PFSK-1 (cell line): ENCODE measurements at regions not wholly inside any gene's neighbourhood (a gene's known extent, or its start where the extent isn't known, plus 50 kb on each side); places are given as distances from the start of the nearest gene placed in this dataset.

Experiments
- FOXP2 ChIP-seq: optimal IDR thresholded peaks from 2 replicates; pipeline ENCODE3; 2011; ENCODE audit warnings: borderline replicate concordance, control low read depth, inconsistent platforms; ENCODE audit not compliant: insufficient read depth; ENCODE audit errors: extremely low read length, extremely low read depth
- POLR2AphosphoS5 ChIP-seq: IDR thresholded peaks from 2 replicates; pipeline ENCODE4 v1.6.1; 2012; ENCODE audit warnings: low read depth, mild to moderate bottlenecking, control low read depth, low read length, moderate library complexity
- SIN3A ChIP-seq: IDR thresholded peaks from 2 replicates; pipeline ENCODE4 v1.6.1; 2012; ENCODE audit warnings: mild to moderate bottlenecking, low read length, moderate library complexity, borderline replicate concordance; ENCODE audit not compliant: insufficient read depth
- TAF1 ChIP-seq: IDR thresholded peaks from 2 replicates; pipeline ENCODE4 v1.6.1; 2012; ENCODE audit warnings: low read length, control low read depth, borderline replicate concordance; ENCODE audit not compliant: insufficient read depth
- TF ChIP-seq, protein P1 (sequence below), 2 experiments: IDR thresholded peaks; 2 replicates each; pipeline versions ENCODE4 v1.6.1 to v1.8.0; 2011 to 2012; ENCODE audit warnings: low read depth in 2 of 2, low read length in 2 of 2, control low read depth in 1 of 2, inconsistent platforms in 1 of 2, mild to moderate bottlenecking in 1 of 2, moderate library complexity in 1 of 2; ENCODE audit not compliant: insufficient read depth in 1 of 2

DNA sequence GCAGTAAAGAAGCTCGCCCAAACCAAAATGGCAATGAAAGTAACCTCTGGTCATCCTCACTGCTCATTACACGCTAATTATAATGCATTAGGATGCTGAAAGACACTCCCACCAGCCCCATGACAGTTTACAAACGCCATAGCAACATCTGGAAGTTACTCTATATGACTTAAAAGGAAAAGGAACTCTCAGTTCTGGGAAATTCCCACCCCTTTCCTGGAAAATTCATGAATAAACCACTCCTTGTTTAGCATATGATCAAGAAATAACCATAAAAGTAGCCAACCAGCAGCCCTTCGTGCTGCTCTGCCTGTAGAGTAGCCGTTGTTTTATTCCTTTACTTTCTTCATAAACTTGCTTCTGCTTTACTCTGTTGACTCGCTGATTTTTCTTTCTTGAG is 164.6 kb downstream of the SMAD6 start:
- TF ChIP-seq, protein P1, sequence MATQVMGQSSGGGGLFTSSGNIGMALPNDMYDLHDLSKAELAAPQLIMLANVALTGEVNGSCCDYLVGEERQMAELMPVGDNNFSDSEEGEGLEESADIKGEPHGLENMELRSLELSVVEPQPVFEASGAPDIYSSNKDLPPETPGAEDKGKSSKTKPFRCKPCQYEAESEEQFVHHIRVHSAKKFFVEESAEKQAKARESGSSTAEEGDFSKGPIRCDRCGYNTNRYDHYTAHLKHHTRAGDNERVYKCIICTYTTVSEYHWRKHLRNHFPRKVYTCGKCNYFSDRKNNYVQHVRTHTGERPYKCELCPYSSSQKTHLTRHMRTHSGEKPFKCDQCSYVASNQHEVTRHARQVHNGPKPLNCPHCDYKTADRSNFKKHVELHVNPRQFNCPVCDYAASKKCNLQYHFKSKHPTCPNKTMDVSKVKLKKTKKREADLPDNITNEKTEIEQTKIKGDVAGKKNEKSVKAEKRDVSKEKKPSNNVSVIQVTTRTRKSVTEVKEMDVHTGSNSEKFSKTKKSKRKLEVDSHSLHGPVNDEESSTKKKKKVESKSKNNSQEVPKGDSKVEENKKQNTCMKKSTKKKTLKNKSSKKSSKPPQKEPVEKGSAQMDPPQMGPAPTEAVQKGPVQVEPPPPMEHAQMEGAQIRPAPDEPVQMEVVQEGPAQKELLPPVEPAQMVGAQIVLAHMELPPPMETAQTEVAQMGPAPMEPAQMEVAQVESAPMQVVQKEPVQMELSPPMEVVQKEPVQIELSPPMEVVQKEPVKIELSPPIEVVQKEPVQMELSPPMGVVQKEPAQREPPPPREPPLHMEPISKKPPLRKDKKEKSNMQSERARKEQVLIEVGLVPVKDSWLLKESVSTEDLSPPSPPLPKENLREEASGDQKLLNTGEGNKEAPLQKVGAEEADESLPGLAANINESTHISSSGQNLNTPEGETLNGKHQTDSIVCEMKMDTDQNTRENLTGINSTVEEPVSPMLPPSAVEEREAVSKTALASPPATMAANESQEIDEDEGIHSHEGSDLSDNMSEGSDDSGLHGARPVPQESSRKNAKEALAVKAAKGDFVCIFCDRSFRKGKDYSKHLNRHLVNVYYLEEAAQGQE (IDR thresholded peaks at IDR 0.05; ENCODE audit: insufficient read depth in 1 of 2, low read depth in 2 of 2, low read length in 2 of 2): no peak
- TF ChIP-seq TAF1 (no peak), SIN3A (no peak), FOXP2 (no peak), POLR2AphosphoS5 (no peak)

DNA sequence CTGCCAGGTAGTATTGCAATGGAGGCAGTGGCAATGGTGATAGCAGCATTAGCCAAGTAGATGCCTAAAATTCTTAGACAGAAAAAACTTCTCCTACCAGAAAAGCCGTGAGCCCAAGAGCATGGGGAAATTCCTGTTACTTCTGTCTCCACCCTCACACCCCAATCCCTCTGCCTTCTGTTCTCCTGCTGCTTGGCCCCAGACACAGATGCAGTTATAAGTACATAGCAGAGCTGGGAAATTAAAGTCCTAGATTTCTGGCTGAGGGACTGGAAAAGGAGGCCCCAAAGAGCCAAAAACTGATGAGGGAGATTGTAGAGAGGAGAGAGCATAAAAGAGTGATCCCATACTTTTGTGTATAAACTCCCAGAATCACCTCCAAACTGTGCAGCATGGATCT is 166.9 kb downstream of the SMAD6 start:
- TF ChIP-seq TAF1: no peak
- TF ChIP-seq, protein P1 (IDR thresholded peaks at IDR 0.05; ENCODE audit: insufficient read depth in 1 of 2, low read depth in 2 of 2, low read length in 2 of 2): no peak
- TF ChIP-seq FOXP2: no peak
- no peak for TF ChIP-seq SIN3A
- TF ChIP-seq POLR2AphosphoS5: no peak

DNA sequence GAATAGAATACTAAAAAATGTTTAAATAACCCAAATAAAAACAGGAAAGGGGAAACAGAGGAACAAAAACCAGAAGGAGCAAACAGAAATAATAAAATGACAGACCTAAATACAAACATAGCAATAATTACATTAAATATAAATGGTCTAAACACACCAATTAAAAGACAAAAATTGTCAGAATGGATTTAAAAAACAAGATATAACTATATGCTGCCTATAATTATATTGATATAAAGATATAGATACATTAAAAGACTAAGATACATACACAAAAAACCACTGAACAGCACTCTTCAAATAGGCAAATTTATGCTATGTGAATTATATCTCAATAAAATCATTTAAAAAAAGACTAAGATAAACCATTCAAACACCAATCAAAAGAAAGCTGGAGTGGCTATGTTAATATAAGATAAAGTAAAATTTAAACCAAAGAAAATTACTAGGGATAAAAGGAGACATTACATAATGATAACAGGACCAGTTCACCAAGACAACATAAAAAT is 168.9 kb downstream of the SMAD6 start:
- TF ChIP-seq, protein P1 (IDR thresholded peaks at IDR 0.05; ENCODE audit: insufficient read depth in 1 of 2, low read depth in 2 of 2, low read length in 2 of 2): no peak
- TF ChIP-seq SIN3A (no peak), TAF1 (no peak), FOXP2 (no peak)

DNA sequence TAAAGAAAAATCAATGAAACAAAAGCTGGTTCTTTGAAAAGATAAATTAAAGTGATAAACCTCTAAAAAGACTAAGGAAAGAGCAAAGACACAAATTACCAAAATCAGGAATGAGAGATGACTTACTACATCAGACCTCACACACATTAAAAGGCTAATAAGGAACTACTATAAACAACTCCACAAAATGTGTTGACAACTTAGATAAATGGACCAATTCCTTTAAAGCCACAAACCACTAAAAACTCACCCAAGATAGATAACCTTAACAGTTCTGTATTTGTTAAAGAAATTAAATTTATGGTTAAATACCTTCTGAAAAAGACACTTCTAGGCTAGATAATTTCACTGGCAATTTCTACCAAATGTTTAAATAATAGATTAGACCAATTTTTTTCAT is 170.4 kb downstream of the SMAD6 start:
- TF ChIP-seq, protein P1 (IDR thresholded peaks at IDR 0.05; ENCODE audit: insufficient read depth in 1 of 2, low read depth in 2 of 2, low read length in 2 of 2): no peak
- TF ChIP-seq POLR2AphosphoS5 (no peak), TAF1 (no peak), FOXP2 (no peak), SIN3A (no peak)

DNA sequence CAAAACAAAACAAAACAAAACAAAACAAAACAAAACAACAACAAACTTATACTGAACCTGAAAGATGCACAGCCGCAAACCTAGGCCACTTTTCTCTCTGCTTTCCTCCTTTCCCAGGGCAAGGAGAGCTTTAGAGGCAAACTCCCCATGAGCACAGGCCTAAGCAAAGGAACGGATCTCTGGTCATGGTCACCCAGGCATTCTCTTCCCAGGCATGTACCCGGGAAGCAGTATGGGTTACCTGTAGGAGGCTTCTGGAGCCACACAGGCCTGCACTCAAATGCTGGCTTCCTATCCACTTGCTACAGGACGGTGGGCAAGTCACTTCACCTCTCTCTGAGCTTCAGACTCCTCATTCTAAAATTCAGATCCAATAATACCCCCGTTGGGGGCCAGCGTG is 171.8 kb downstream of the SMAD6 start:
- TF ChIP-seq, protein P1 (IDR thresholded peaks at IDR 0.05; ENCODE audit: insufficient read depth in 1 of 2, low read depth in 2 of 2, low read length in 2 of 2): no peak
- TF ChIP-seq POLR2AphosphoS5 (no peak), SIN3A (no peak), FOXP2 (no peak), TAF1 (no peak)
